BJ (cell line): ENCODE measurements at regions not wholly inside any gene's neighbourhood (a gene's known extent, or its start where the extent isn't known, plus 50 kb on each side); places are given as distances from the start of the nearest gene placed in this dataset.

Source experiments
- CTCF ChIA-PET: fragments of 350-600 bp; formaldehyde crosslinking; extraction: SDS; loops from one replicate; lab custom pipeline; 2021; ENCODE audit warnings: antibody characterized with exemption, inconsistent platforms; lab: Yijun Ruan, JAX
- POLR2A ChIA-PET: fragments of 300-600 bp; sonication (Branson Sonifier 250); formaldehyde crosslinking; extraction: SDS; loops from one replicate; lab custom pipeline; 2021; ENCODE audit warnings: antibody characterized with exemption; lab: Charles Lee
- DNase-seq: peaks from one replicate; pipeline ENCODE4 v3.0.0-alpha.2; 2011; ENCODE audit warnings: low read depth
- H3K27me3 ChIP-seq: 2 replicates; pipeline ENCODE4 v1.6.0; 2011; ENCODE audit warnings: low read length; ENCODE audit not compliant: control insufficient read depth, insufficient read depth
- H3K36me3 ChIP-seq: 2 replicates; pipeline ENCODE4 v1.5.1; 2011; ENCODE audit warnings: low read length; ENCODE audit not compliant: control insufficient read depth, insufficient read depth
- H3K4me3 ChIP-seq: 2 replicates; pipeline ENCODE4 v1.5.1; 2011; ENCODE audit warnings: low read depth, mild to moderate bottlenecking, control low read depth, low read length
- TF ChIP-seq, protein P1 (sequence below): IDR thresholded peaks from 2 replicates; pipeline ENCODE4 v1.5.1; 2011; ENCODE audit warnings: low read depth, mild to moderate bottlenecking, control low read depth, inconsistent platforms, low read length, moderate library complexity; ENCODE audit not compliant: insufficient read depth

- Histone ChIP-seq H3K36me3 (no peaks in the 10 kb centered on the region), H3K4me3 (no peak overlapping the region), H3K27me3 (no peaks in the 10 kb centered on the region)
- ChIA-PET CTCF (no interaction called here), POLR2A (no interaction called here)
- TF ChIP-seq, protein P1, sequence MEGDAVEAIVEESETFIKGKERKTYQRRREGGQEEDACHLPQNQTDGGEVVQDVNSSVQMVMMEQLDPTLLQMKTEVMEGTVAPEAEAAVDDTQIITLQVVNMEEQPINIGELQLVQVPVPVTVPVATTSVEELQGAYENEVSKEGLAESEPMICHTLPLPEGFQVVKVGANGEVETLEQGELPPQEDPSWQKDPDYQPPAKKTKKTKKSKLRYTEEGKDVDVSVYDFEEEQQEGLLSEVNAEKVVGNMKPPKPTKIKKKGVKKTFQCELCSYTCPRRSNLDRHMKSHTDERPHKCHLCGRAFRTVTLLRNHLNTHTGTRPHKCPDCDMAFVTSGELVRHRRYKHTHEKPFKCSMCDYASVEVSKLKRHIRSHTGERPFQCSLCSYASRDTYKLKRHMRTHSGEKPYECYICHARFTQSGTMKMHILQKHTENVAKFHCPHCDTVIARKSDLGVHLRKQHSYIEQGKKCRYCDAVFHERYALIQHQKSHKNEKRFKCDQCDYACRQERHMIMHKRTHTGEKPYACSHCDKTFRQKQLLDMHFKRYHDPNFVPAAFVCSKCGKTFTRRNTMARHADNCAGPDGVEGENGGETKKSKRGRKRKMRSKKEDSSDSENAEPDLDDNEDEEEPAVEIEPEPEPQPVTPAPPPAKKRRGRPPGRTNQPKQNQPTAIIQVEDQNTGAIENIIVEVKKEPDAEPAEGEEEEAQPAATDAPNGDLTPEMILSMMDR = no peak
- DNase-seq = no peak
Measured at GRCh38 chr13:78820541-78820940, 161.6 kb upstream of the OBI1 start.

DNA sequence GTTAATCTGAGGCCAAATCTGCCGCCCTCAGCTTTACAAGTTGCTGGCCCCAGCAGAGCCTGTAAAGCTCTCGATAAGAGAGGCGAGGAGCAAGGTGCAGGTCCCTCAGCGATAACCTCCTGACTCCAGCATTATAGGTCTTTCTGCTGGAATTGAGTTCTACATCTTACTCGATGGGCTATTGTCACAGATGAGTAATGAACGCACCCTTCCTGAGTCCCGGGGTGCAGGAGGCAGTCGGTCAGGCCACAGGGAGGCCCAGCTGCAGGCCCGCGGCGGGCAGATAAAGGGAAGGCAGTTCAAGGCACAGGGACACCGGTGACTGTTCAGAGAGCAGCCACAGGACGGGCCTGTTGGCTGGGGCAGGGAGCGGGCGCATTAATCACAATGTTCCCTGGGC, 157.6 kb upstream of the OBI1 start:
- POLR2A ChIA-PET = no interaction called here
- no peak for DNase-seq
- no peaks in the 10 kb centered on the region for H3K27me3 ChIP-seq
- no peaks in the 10 kb centered on the region for H3K36me3 ChIP-seq
- CTCF ChIA-PET = no interaction called here
- H3K4me3 ChIP-seq = no peak overlapping the region
- TF ChIP-seq, protein P1 = no peak

- ChIA-PET CTCF (no interaction called here), POLR2A (no interaction called here)
- no peak for DNase-seq
- TF ChIP-seq, protein P1 = no peak
- H3K36me3 ChIP-seq = no peaks in the 10 kb centered on the region
- H3K4me3 ChIP-seq = no peak overlapping the region
- no peaks in the 10 kb centered on the region for H3K27me3 ChIP-seq
Measured at GRCh38 chr13:78816154-78816553, 157.2 kb upstream of the OBI1 start.

GRCh38 chr13:78806457-78806856, 147.5 kb upstream of the OBI1 start:
- TF ChIP-seq, protein P1 = peak; percentile 9; the same call in 1 of the 2 replicates
- Histone ChIP-seq H3K27me3 (no peaks in the 10 kb centered on the region), H3K4me3 (no peak overlapping the region), H3K36me3 (no peaks in the 10 kb centered on the region)
- POLR2A ChIA-PET = no interaction called here
- CTCF ChIA-PET = no interaction called here
- DNase-seq = no peak

DNA sequence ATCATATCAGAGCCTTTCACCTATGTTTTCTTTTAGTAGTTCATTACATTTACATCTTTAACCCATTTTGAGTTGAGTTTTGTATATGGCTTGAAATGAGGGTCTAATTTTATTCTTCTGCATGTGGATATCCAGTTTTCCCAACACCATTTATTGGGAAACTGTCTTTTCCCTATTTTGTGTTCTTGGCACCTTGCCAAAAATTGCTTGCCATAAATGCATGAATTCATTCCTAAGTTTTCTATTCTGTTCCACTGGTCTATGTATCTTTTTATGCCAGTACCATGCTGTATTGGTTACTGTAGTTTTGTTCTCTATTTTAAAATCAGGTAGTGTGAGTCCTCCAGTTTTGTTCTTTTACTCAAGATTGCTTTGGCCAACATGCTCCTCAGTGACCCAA, 144.0 kb upstream of the OBI1 start:
- H3K4me3 ChIP-seq = no peak overlapping the region
- POLR2A ChIA-PET = no interaction called here
- H3K27me3 ChIP-seq = no peaks in the 10 kb centered on the region
- CTCF ChIA-PET = no interaction called here
- no peaks in the 10 kb centered on the region for H3K36me3 ChIP-seq
- TF ChIP-seq, protein P1 = no peak
- DNase-seq = no peak
